ENCODE measurements at regions not wholly inside any gene's neighbourhood (a gene's known extent, or its start where the extent isn't known, plus 50 kb on each side); places are given as distances from the start of the nearest gene placed in this dataset.
A peak's percentile ranks its signal among the peaks of the same experiment; 100 is the strongest.

- no peak for DNase-seq
- no peak for TF ChIP-seq POLR2A (IDR thresholded peaks at IDR 0.05)
- TF ChIP-seq CTCF (IDR thresholded peaks at IDR 0.05) = no peak
- Histone ChIP-seq H3K27me3 (no peaks in the 10 kb centered on the region), H3K9me3 (no peaks in the 10 kb centered on the region), H3K27ac (no peak overlapping the region), H3K4me3 (no peak overlapping the region), H3K36me3 (ENCODE audit: low read depth, missing control alignments) (no peaks in the 10 kb centered on the region), H3K4me1 (no peaks in the 10 kb centered on the region)
- intact Hi-C loops (cut with DNase I; ENCODE audit: low total_unique reads) = no loop called here
Measured at GRCh38 chr2:125901278-125901677, 754.7 kb upstream of the GYPC start.

- Histone ChIP-seq H3K27me3 (no peaks in the 10 kb centered on the region), H3K4me3 (no peak overlapping the region), H3K9me3 (no peaks in the 10 kb centered on the region), H3K36me3 (ENCODE audit: low read depth, missing control alignments) (no peaks in the 10 kb centered on the region), H3K4me1 (no peaks in the 10 kb centered on the region), H3K27ac (no peak overlapping the region)
- no peak for DNase-seq
- intact Hi-C loops (cut with DNase I; ENCODE audit: low total_unique reads) = no loop called here
- TF ChIP-seq CTCF (IDR thresholded peaks at IDR 0.05) (no peak), POLR2A (IDR thresholded peaks at IDR 0.05) (no peak)
- 67 to 72% methylated on average over 7 of the region's 7 CpGs for WGBS, 2 donors
Measured at GRCh38 chr2:125925891-125926546, 729.9 kb upstream of the GYPC start.

- H3K9me3 ChIP-seq = no peaks in the 10 kb centered on the region
- H3K27ac ChIP-seq = no peak overlapping the region
- no peak for DNase-seq
- H3K27me3 ChIP-seq = no peaks in the 10 kb centered on the region
- no peaks in the 10 kb centered on the region for H3K36me3 ChIP-seq (ENCODE audit: low read depth, missing control alignments)
- no peaks in the 10 kb centered on the region for H3K4me1 ChIP-seq
- 86 to 90% methylated on average over 2 of the region's 2 CpGs for WGBS, 2 donors
- intact Hi-C loops (cut with DNase I; ENCODE audit: low total_unique reads) = no loop called here
- TF ChIP-seq CTCF (IDR thresholded peaks at IDR 0.05) = no peak
- TF ChIP-seq POLR2A (IDR thresholded peaks at IDR 0.05) = no peak
- no peak overlapping the region for H3K4me3 ChIP-seq
Measured at GRCh38 chr2:125935559-125935958, 720.4 kb upstream of the GYPC start.

- Histone ChIP-seq H3K27ac (no peak overlapping the region), H3K4me3 (peak overlapping the region in 1 of 2 donors; percentile 23), H3K9me3 (no peaks in the 10 kb centered on the region), H3K27me3 (no peaks in the 10 kb centered on the region), H3K4me1 (no peaks in the 10 kb centered on the region), H3K36me3 (ENCODE audit: low read depth, missing control alignments) (no peaks in the 10 kb centered on the region)
- 69 to 73% methylated on average over 5 to 13 of the region's 23 CpGs for WGBS, 2 donors
- TF ChIP-seq CTCF (IDR thresholded peaks at IDR 0.05) (no peak), POLR2A (IDR thresholded peaks at IDR 0.05) (no peak)
- intact Hi-C loops (cut with DNase I; ENCODE audit: low total_unique reads) = no loop called here
- peak; percentile 20 for DNase-seq
Measured at GRCh38 chr2:125942585-125943424, 713.2 kb upstream of the GYPC start.
